GM12878 (cell line): ENCODE measurements at regions not wholly inside any gene's neighbourhood (a gene's known extent, or its start where the extent isn't known, plus 50 kb on each side); places are given as distances from the start of the nearest gene placed in this dataset.

ENCODE experiments used
- ATAC-seq: fragments of 200-7000 bp; cut with Tn5 transposase; 3 replicates; pipeline ENCODE4 v1.9.1; 2020; ENCODE audit warnings: mild to moderate bottlenecking, moderate library complexity
- BruUV-seq: library from RNA; stranded (reverse); fragments of 400-500 nt; replicated peaks from 2 replicates; lab custom pipeline; 2021; lab: Mats Ljungman, UMichigan
- CTCF ChIA-PET: fragments of 300-600 bp; sonication (Branson Sonifier 250); formaldehyde crosslinking; extraction: SDS; loops from one replicate; lab custom pipeline; 2021; ENCODE audit warnings: inconsistent platforms; lab: Yijun Ruan, JAX
- POLR2A ChIA-PET: fragments of 350-600 bp; formaldehyde crosslinking; extraction: SDS; loops from one replicate; lab custom pipeline; 2021; ENCODE audit warnings: inconsistent platforms; lab: Charles Lee
- RAD21 ChIA-PET: fragments of 300-600 bp; sonication (Branson Sonifier 250); formaldehyde crosslinking; loops from one replicate; lab custom pipeline; 2023; ENCODE audit warnings: antibody characterized with exemption; ENCODE audit not compliant: unreplicated experiment; lab: Charles Lee
- SMC1A ChIA-PET: fragments of 300-600 bp; sonication (Branson Sonifier 250); formaldehyde crosslinking; loops from one replicate; lab custom pipeline; 2023; ENCODE audit not compliant: unreplicated experiment, uncharacterized antibody; lab: Charles Lee
- DNase-seq: peaks from one replicate; pipeline ENCODE4 v3.0.0-alpha.2; 2011; ENCODE audit warnings: low read depth, low spot score
- FAIRE-seq: peaks from 3 replicates; lab custom pipeline; 2011; peaks lifted over from hg19 to GRCh38; lab: Jason Lieb, UNC
- H2AFZ ChIP-seq: 2 replicates; pipeline ENCODE4 v1.6.0; 2011; ENCODE audit warnings: low read depth, low read length, control low read depth; ENCODE audit not compliant: control insufficient read depth
- H3K27ac ChIP-seq: 2 replicates; pipeline ENCODE4 v1.5.1; 2011; ENCODE audit warnings: control low read depth; ENCODE audit not compliant: control insufficient read depth, insufficient read depth
- H3K27me3 ChIP-seq, 2 experiments: replicated peaks in 1 of 2; 2 replicates each; pipeline versions ENCODE4 v1.6.0 to v1.6.1; 2011; ENCODE audit warnings: low read length in 1 of 2; ENCODE audit not compliant: control insufficient read depth in 2 of 2, insufficient read depth in 2 of 2
- H3K36me3 ChIP-seq, 2 experiments: 2 replicates each; pipeline ENCODE4 v1.5.1; 2011; ENCODE audit warnings: low read length in 1 of 2; ENCODE audit not compliant: control insufficient read depth in 2 of 2, insufficient read depth in 2 of 2
- H3K4me1 ChIP-seq: 2 replicates; pipeline ENCODE4 v1.6.1; 2011; ENCODE audit warnings: mild to moderate bottlenecking, low read length, moderate library complexity, mixed read lengths; ENCODE audit not compliant: control insufficient read depth, insufficient read depth
- H3K4me2 ChIP-seq: 2 replicates; pipeline ENCODE4 v1.6.0; 2011; ENCODE audit warnings: control low read depth; ENCODE audit not compliant: control insufficient read depth, insufficient read depth
- H3K4me3 ChIP-seq: fragments of 200-600 bp; sonication (generic); 2 replicates; pipeline ENCODE4 v1.5.1; 2016
- H3K79me2 ChIP-seq: 2 replicates; pipeline ENCODE4 v1.6.0; 2011; ENCODE audit warnings: low read length; ENCODE audit not compliant: control insufficient read depth, insufficient read depth
- H3K9ac ChIP-seq: 2 replicates; pipeline ENCODE4 v1.8.0; 2011; ENCODE audit warnings: low read length, control low read depth, mixed read lengths; ENCODE audit not compliant: control insufficient read depth, insufficient read depth
- H3K9me3 ChIP-seq: replicated peaks from 3 replicates; pipeline ENCODE4 v1.5.1; 2011; ENCODE audit warnings: mild to moderate bottlenecking, low read length; ENCODE audit not compliant: control insufficient read depth, insufficient read depth
- H4K20me1 ChIP-seq: 2 replicates; pipeline ENCODE4 v1.6.0; 2011; ENCODE audit not compliant: control insufficient read depth, insufficient read depth
- ATF3 ChIP-seq: IDR thresholded peaks from 2 replicates; pipeline ENCODE4 v1.6.1; 2011; ENCODE audit warnings: low read depth, mild to moderate bottlenecking, low read length, moderate library complexity, borderline replicate concordance; ENCODE audit errors: extremely low read depth
- CHD2 ChIP-seq: IDR thresholded peaks from 2 replicates; pipeline ENCODE4 v1.6.1; 2011; ENCODE audit warnings: low read depth, low read length, improper control_type of control experiment, borderline replicate concordance
- E4F1 ChIP-seq: fragments of 450-650 bp; IDR thresholded peaks from 2 replicates; pipeline ENCODE4 v1.6.1; 2018; ENCODE audit warnings: borderline replicate concordance, mild to moderate bottlenecking; ENCODE audit not compliant: partially characterized antibody
- EP300 ChIP-seq, 2 experiments: fragments of 150-350 bp in 1 of 2; IDR thresholded peaks; 2 replicates each; pipeline ENCODE4 v1.6.1; 2011 to 2012; ENCODE audit warnings: low read depth in 2 of 2, low read length in 2 of 2, borderline replicate concordance in 1 of 2, improper control_type of control experiment in 1 of 2, inconsistent platforms in 1 of 2; ENCODE audit not compliant: control insufficient read depth in 1 of 2
- HDGF ChIP-seq: fragments of 450-650 bp; IDR thresholded peaks from 2 replicates; pipeline ENCODE4 v1.6.1; 2016; ENCODE audit warnings: antibody characterized with exemption
- IRF5 ChIP-seq: fragments of 450-650 bp; IDR thresholded peaks from 2 replicates; pipeline ENCODE4 v1.6.1; 2017; ENCODE audit warnings: borderline replicate concordance
- NFYA ChIP-seq: IDR thresholded peaks from 2 replicates; pipeline ENCODE4 v1.6.1; 2011; ENCODE audit warnings: low read depth, mild to moderate bottlenecking, low read length, improper control_type of control experiment, borderline replicate concordance
- SUZ12 ChIP-seq: fragments of 200-600 bp; sonication (generic); IDR thresholded peaks from one replicate; pipeline ENCODE4 v1.6.1; 2018; ENCODE audit warnings: antibody characterized with exemption, mild to moderate bottlenecking; ENCODE audit not compliant: unreplicated experiment
- TAF1 ChIP-seq: IDR thresholded peaks from 2 replicates; pipeline ENCODE4 v1.6.1; 2011; ENCODE audit warnings: mild to moderate bottlenecking, low read depth, low read length, borderline replicate concordance
- ZBTB4 ChIP-seq: fragments of 450-650 bp; formaldehyde crosslinking; IDR thresholded peaks from 2 replicates; pipeline ENCODE4 v1.4.0; 2022; ENCODE audit warnings: mild to moderate bottlenecking, moderate library complexity
- ZBTB40 ChIP-seq: fragments of 450-650 bp; IDR thresholded peaks from 2 replicates; pipeline ENCODE4 v1.6.1; 2016; ENCODE audit warnings: mild to moderate bottlenecking, moderate library complexity, borderline replicate concordance
- ZSCAN29 ChIP-seq: fragments of 450-650 bp; IDR thresholded peaks from 2 replicates; pipeline ENCODE4 v1.6.1; 2017; ENCODE audit warnings: mild to moderate bottlenecking, moderate library complexity
- WGBS: methylation state at CpG from one replicate; pipeline ENCODE4 v1.1.6; 2016; ENCODE audit warnings: low lambda C conversion rate; ENCODE audit not compliant: insufficient replicate concordance, insufficient coverage; ENCODE audit errors: missing lambda C conversion rate; 5-methylcytosine and 5-hydroxymethylcytosine counted together
- in situ Hi-C: fragments of 300-500 bp; cut with MboI; formaldehyde crosslinking; loops from 9 replicates; pipeline ENCODE4 v1.14.3; 2018; ENCODE audit warnings: mixed read lengths
- intact Hi-C: fragments of 100-400 bp; cut with micrococcal nuclease; formaldehyde crosslinking; loops from one replicate; pipeline ENCODE4 v1.14.2; 2022; ENCODE audit not compliant: unreplicated experiment

- H4K20me1 ChIP-seq, result no peaks in the 10 kb centered on the region
- no peak for ATAC-seq
- 25% methylated on average over 2 of the region's 2 CpGs for WGBS
- H3K36me3 ChIP-seq, result no peaks in the 10 kb centered on the region
- H2AFZ ChIP-seq, result no peak overlapping the region
- POLR2A ChIA-PET, result no interaction called here
- SMC1A ChIA-PET, result interaction anchor here (1.6 kb wide), 1 partner anchor 10 kb away, joined by 3 read pairs; no protein-coding TSS in a partner anchor
- H3K9ac ChIP-seq, result no peak overlapping the region
- no peaks in the 10 kb centered on the region for H3K4me1 ChIP-seq
- no peak overlapping the region for H3K4me2 ChIP-seq
- no peak overlapping the region for H3K27ac ChIP-seq
- CTCF ChIA-PET, result interaction anchor here (0.6 kb wide), 1 partner anchor 252 kb away, joined by 3 read pairs; no protein-coding TSS in a partner anchor
- in situ Hi-C loops (no loop called here), intact Hi-C loops (no loop called here)
- RAD21 ChIA-PET, result no interaction called here
- no peak overlapping the region for H3K4me3 ChIP-seq
- H3K79me2 ChIP-seq, result no peaks in the 10 kb centered on the region
- BruUV-seq, result no TSS peak
- no peak for FAIRE-seq
- H3K9me3 ChIP-seq, result no peaks in the 10 kb centered on the region
- H3K27me3 ChIP-seq, result no peaks in the 10 kb centered on the region
- no peak for DNase-seq
- TF ChIP-seq SUZ12, result no peak
- TF ChIP-seq IRF5, result no peak
- TF ChIP-seq HDGF, result no peak
- TF ChIP-seq EP300 (IDR thresholded peaks at IDR 0.05; ENCODE audit: borderline replicate concordance in 1 of 2, control insufficient read depth in 1 of 2, low read depth in 2 of 2, low read length in 2 of 2), result no peak
- TF ChIP-seq CHD2, result no peak
- no peak for TF ChIP-seq ZBTB4 (CRISPR knock-in tag)
- TF ChIP-seq ATF3, result no peak
- TF ChIP-seq E4F1, result no peak
- TF ChIP-seq TAF1, result no peak
- no peak for TF ChIP-seq ZBTB40
- no peak for TF ChIP-seq ZSCAN29
- TF ChIP-seq NFYA, result no peak
Observed at GRCh38 chr1:80158771-80159170, 1152.2 kb upstream of the ADGRL4 start.
